T-cell (primary cell): ENCODE measurements at regions not wholly inside any gene's neighbourhood (a gene's known extent, or its start where the extent isn't known, plus 50 kb on each side); places are given as distances from the start of the nearest gene placed in this dataset.

Source experiments
- ATAC-seq, 4 experiments: fragments of 200-7000 bp in 3 of 4; fragments of 150-1000 bp in 1 of 4; cut with Tn5 transposase; replicated peaks in 1 of 4; 1 replicate in 3 of 4; 2 replicates in 1 of 4; pipeline ENCODE4 v1.10.0; 2021; ENCODE audit warnings: moderate library complexity in 3 of 4, mild to moderate bottlenecking in 2 of 4, moderate number of reproducible peaks in 1 of 4
- CTCF ChIA-PET, 2 donors: fragments of 300-600 bp; sonication (Branson Sonifier 250); formaldehyde crosslinking; loops; one replicate each; lab custom pipeline; 2022; ENCODE audit warnings: antibody characterized with exemption in 2 of 2; lab: Charles Lee
- POLR2A ChIA-PET, 2 donors: fragments of 300-600 bp; sonication (Branson Sonifier 250); formaldehyde crosslinking; loops; one replicate each; lab custom pipeline; 2022; ENCODE audit warnings: antibody characterized with exemption in 2 of 2; lab: Charles Lee
- DNase-seq, 35 experiments: peaks; one replicate each; pipeline versions ENCODE4 v3.0.0 to v3.0.0-alpha.2; 2013 to 2023
- H3K27ac ChIP-seq: one replicate; pipeline ENCODE4 v1.5.1; 2013; ENCODE audit warnings: low read length
- H3K27me3 ChIP-seq, 2 experiments: replicated peaks in 1 of 2; 1 replicate in 1 of 2; 2 replicates in 1 of 2; pipeline versions ENCODE4 v1.6.1 to v1.7.0; 2013; ENCODE audit warnings: low read length in 1 of 2, mixed read lengths in 1 of 2; ENCODE audit not compliant: control insufficient read depth in 2 of 2, insufficient read depth in 2 of 2; ENCODE audit errors: extremely low read depth in 1 of 2
- H3K36me3 ChIP-seq, 2 donors: 1 replicate in 1 of 2; 2 replicates in 1 of 2; pipeline versions ENCODE4 v1.6.1 to v1.7.0; 2013; ENCODE audit warnings: low read length in 1 of 2; ENCODE audit not compliant: control insufficient read depth in 2 of 2, insufficient read depth in 1 of 2; ENCODE audit errors: extremely low read depth in 1 of 2
- H3K4me1 ChIP-seq, 2 experiments: 1 replicate in 1 of 2; 2 replicates in 1 of 2; pipeline versions ENCODE4 v1.6.1 to v1.7.0; 2013; ENCODE audit warnings: low read length in 2 of 2, mixed read lengths in 1 of 2; ENCODE audit not compliant: insufficient read depth in 2 of 2, control insufficient read depth in 1 of 2; ENCODE audit errors: extremely low read depth in 1 of 2
- H3K4me3 ChIP-seq, 2 donors: 1 replicate in 1 of 2; 2 replicates in 1 of 2; pipeline versions ENCODE4 v1.5.1 to v1.7.0; 2013; ENCODE audit warnings: mild to moderate bottlenecking in 2 of 2, low read length in 1 of 2, moderate library complexity in 1 of 2; ENCODE audit not compliant: control insufficient read depth in 1 of 2; ENCODE audit errors: extremely low read depth in 1 of 2
- H3K9me3 ChIP-seq: 2 replicates; pipeline ENCODE4 v1.7.0; 2013
- H3K27ac Mint-ChIP-seq, 2 donors: one replicate each; pipeline ENCODE4 v1.8.0; 2020 to 2021; ENCODE audit warnings: mild to moderate bottlenecking in 2 of 2, mixed read lengths in 2 of 2
- H3K27me3 Mint-ChIP-seq, 2 donors: one replicate each; pipeline ENCODE4 v1.8.0; 2021 to 2022; ENCODE audit warnings: mixed read lengths in 2 of 2
- H3K36me3 Mint-ChIP-seq: one replicate; pipeline ENCODE4 v1.8.0; 2021; ENCODE audit warnings: mixed read lengths
- H3K4me1 Mint-ChIP-seq, 3 donors: one replicate each; pipeline ENCODE4 v1.8.0; 2020 to 2022; ENCODE audit warnings: mixed read lengths in 3 of 3, mild to moderate bottlenecking in 1 of 3
- H3K4me3 Mint-ChIP-seq, 3 donors: one replicate each; pipeline ENCODE4 v1.8.0; 2020 to 2022; ENCODE audit warnings: mild to moderate bottlenecking in 3 of 3, mixed read lengths in 3 of 3, moderate library complexity in 3 of 3
- H3K9me3 Mint-ChIP-seq, 3 donors: one replicate each; pipeline ENCODE4 v1.8.0; 2020 to 2022; ENCODE audit warnings: mixed read lengths in 3 of 3
- WGBS: methylation state at CpG from one replicate; pipeline ENCODE4 v1.1.5; 2013; ENCODE audit warnings: missing lambda C conversion rate; ENCODE audit not compliant: insufficient coverage; 5-methylcytosine and 5-hydroxymethylcytosine counted together

DNA sequence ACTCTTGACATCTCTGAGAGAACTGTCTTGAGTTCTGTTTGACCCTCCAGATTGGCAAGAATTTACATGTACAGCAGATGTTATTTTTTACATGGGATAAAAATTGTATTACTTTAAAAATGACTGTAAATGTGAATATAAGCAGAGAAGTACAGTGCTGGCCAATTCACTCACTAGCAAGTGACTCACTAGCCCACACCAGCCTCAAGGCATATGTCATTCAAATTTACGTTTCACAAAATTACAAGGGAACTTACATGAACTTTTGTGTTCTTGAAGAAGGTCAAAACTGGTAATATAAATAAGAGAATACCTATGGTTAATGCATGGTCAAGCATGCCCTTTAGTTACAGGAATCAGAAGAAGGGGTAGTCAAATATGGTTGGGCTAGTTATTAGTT lies 54.0 kb upstream of the HMGCLL1 start:
- Mint-ChIP-seq H3K36me3 (no peaks in the 10 kb centered on the region), H3K4me1 (no peaks in the 10 kb centered on the region), H3K9me3 (peaks cover 10 to 26% (median 15%) of the 10 kb centered on the region in 3 donors), H3K27me3 (no peaks in the 10 kb centered on the region), H3K27ac (no peak overlapping the region), H3K4me3 (no peak overlapping the region)
- no CpG with 5 or more reads among the region's 1 CpG for WGBS
- ChIA-PET CTCF (no interaction called here), POLR2A (no interaction called here)
- DNase-seq (no peak), ATAC-seq (no peak)
- Histone ChIP-seq H3K4me3 (no peak overlapping the region), H3K4me1 (no peaks in the 10 kb centered on the region), H3K27me3 (no peaks in the 10 kb centered on the region), H3K36me3 (no peaks in the 10 kb centered on the region), H3K9me3 (no peaks in the 10 kb centered on the region), H3K27ac (no peak overlapping the region)
